ENCODE measurements at regions not wholly inside any gene's neighbourhood (a gene's known extent, or its start where the extent isn't known, plus 50 kb on each side); places are given as distances from the start of the nearest gene placed in this dataset.

- TF ChIP-seq CTCF (IDR thresholded peaks at IDR 0.05) (no peak), POLR2A (IDR thresholded peaks at IDR 0.05) (no peak)
Observed at GRCh38 chr11:77525455-77526091, 51.7 kb upstream of the PAK1 start.
